ENCODE measurements at regions not wholly inside any gene's neighbourhood (a gene's known extent, or its start where the extent isn't known, plus 50 kb on each side); places are given as distances from the start of the nearest gene placed in this dataset.
A peak's percentile ranks its signal among the peaks of the same experiment; 100 is the strongest.
"Not testable (repeated sequence)": the region's sequence is repeated elsewhere in the genome, so short reads cannot be mapped to it uniquely, and the experiment has no call there.

DNA sequence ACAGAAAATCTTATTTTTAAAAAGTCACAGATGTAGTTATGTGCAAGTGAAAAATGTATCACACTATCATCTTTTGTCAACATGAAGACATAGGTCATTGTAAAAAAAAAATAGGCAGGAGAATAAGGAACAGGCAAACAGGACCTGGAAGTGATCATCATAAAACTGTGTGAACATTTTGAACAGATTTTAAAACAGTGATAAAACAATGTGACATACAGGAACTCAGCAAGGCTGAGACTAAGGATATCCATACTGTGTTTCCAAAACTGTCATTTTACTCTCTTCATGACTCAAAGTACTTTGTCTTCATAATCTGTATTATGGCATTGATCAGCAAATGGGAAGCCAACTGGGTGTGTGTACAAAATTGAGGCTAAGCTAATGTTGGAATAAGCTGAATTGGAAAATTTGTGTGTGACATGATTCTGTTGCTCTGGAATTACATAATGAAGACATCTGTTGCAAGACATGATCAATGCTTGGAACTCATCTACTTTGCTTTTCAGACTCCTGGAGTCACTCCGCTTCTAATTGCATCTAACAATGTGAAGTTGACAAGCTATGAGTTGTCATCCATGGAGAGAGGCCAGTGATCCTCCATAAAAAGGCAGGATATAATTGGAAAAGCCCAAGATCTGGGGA is 978.7 kb upstream of the NUDT12 start:
- DNase-seq (ENCODE audit: insufficient read length, low spot score) (no peak), FAIRE-seq (no peak)

DNA sequence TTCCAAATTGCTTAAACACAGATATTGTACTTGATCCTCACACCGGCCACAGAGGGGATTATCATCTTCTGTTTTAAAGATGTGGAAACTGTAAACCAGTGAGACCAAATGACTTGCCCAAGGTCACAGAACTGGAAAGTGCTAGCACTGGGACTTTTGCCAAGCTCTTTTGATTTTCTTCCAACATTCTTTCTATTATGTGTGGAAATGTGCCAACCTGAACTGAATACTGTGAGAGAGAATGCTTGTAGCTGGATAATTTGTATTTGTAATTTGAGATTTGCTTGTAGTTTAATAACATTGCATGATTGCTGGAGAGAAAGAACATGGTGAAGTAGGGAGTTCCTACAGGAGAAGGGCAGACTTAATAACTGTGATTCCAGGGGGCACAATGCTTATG is 977.9 kb upstream of the NUDT12 start:
- DNase-seq (ENCODE audit: insufficient read length, low spot score) = no peak
- no peak for FAIRE-seq

DNA sequence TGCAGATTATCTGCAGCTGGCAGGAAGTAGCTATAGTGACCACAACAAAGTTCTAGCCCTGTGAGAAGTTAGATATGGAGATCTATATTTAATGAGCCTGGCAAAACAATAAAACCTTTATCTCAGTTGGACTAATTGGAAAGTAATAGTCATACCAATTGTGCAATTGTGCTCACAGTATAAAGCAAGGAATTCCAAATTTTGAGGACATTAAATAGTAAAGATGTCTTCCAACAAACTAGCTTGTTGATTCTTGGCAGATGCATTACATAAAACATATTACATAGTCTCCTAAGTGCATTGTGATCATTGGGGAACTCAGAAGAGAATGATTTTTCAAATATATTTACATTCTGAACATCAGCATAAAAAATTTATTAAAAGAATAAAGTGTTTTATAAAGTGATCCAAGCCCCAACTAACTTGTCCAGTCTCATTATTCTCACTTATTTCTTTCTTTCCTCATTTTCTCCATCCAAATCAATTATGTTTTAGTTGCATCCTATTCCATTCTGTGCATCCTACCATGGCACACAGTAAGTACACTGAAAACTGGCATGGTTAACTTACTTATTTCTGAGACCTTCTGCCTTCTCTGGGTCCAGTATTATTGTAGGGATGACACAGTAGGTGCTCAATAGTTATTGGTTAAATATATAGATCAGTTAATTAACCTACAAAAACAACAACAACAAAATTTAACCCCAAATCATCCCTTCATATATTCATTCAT is 977.2 kb upstream of the NUDT12 start:
- FAIRE-seq = no peak

DNA sequence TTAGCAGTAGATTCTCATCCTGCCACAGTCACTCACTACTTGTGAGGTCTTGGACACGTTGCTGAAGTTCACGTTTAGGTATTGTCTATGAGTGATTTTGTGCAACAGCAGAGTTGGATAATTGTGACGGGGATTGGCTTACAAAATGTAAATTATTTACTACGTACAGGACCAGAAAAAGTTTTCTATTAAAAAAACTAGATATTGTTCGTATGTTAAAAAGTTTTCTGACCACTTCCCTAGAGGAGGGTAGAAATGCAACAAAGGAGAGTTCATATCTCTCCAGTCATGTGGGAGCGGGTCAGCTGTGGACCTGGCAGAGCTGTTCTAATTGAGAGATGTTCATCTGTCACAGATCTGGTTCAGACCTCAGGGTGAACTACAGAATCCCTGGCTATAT is 976.1 kb upstream of the NUDT12 start:
- DNase-seq (ENCODE audit: insufficient read length, low spot score) (no peak), FAIRE-seq (no peak)

More for the DNA sequence above, 977.2 kb upstream of the NUDT12 start:
- no peak for DNase-seq (ENCODE audit: insufficient read length, low spot score)

DNA sequence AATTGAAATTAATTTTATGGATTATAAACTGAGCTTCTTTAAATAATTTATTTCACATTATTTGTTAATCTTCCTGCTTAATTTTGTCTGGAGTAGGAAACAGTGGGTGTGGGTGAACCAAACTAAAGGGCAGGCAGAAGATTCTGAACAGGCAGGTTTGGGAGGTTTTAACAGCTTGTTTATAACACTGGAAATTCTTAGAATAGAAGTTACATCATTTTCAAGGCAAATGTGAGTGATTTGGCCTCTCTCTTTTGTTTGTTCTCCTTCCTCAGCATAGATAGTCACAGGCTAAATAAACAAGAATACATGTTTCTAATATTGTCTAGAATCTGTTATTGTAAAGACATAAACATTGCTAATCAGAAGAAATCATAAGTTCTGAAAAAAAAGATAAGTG is 970.9 kb upstream of the NUDT12 start:
- no peak for FAIRE-seq
- DNase-seq (ENCODE audit: insufficient read length, low spot score) = no peak

DNA sequence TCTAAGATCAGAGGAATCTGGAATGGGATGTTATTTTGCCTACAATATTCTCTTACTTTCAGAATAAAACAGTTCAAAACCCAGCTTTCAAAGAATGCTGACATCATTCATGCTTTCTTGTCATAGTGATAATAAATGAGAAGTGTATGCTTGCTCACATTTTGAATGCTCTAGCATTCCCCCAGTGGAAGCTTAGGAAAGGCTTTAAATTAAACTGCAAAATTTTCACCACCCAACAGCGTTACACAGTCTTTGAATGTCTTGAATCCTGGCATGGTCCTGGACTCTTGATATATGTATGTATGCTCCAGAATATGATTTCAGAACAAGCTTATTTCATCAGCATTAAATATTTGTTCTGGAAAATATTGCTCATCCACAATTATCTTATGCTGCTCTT is 964.3 kb upstream of the NUDT12 start:
- FAIRE-seq = no peak
- no peak for DNase-seq (ENCODE audit: insufficient read length, low spot score)

DNA sequence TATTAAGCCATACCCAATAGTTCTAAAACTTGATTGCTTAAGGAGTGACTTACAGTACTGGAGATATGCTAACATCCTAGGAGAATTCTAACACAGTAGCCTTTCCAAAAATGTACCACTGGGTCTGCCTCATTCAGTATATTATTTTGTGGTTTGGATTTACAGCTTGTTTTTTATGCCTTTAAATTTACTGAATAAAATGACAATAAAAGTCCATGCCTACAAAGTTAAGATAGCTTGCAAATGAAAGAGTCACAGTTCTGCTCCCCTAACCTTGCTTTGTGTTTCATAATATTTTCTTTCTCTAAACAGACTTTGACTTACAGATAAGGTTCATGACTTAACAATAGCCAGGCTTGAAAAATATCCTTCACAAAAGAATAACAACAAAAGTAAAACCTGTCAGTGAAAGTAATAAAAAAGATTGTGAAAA is 951.1 kb upstream of the NUDT12 start:
- FAIRE-seq (no peak), DNase-seq (ENCODE audit: insufficient read length, low spot score) (no peak)

DNA sequence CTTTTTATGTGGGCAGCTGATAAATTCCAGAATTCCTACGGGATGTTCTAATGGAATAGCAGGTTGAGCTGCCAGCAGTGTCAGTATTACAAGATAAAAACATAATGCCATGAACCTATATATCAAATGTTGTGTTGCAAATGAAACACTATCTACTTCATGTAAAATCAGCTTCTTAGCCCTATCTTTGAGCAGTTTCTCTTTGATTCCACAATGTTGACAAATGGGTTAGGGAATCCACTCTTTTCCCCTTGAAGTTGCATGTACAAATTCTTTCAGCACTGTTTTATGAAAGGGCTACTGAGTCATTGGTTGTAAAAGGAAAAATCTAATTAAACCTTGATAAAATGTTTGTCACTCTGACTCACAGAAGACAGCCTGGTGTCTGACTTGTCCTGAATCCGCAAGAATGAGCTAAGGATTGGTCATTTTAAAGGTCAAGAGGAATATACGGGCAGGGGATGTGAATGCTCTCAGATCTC is 950.6 kb upstream of the NUDT12 start:
- FAIRE-seq (no peak), DNase-seq (ENCODE audit: insufficient read length, low spot score) (peak; percentile 1)

DNA sequence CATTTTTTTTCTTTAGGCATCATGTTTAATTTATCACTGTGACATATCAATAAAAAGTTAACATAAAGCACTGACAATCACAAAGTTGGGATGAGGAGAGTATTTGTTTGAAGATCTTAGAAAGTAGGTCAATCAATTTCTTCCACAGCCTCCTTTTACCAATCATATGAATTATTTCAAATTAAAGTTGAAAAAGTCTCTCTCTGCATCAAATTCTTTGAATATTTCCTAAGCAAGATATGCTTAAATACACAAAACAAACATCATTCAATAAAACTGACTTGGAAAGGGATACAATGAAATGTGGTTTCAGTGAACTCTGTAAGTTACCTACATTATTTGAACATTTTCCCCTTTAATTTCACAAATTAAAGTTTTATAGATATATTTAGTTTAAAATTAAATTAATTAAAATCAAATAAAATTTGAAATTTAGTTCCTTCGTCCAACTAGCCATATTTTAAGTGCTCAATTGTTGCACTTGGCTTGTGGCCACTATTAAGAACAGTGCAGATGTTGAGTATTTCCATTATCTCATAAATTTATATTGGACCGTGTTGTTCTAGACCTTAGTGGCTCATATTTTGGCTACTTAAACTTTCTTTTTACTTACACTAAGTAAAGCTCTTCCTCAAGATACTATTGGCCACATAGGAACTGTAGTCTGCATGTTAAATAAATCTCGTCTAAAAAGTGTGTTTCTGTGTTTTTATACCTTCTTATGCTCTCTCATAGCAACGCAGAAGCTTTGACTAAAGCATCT is 949.7 kb upstream of the NUDT12 start:
- DNase-seq (ENCODE audit: insufficient read length, low spot score) (no peak), FAIRE-seq (no peak)

DNA sequence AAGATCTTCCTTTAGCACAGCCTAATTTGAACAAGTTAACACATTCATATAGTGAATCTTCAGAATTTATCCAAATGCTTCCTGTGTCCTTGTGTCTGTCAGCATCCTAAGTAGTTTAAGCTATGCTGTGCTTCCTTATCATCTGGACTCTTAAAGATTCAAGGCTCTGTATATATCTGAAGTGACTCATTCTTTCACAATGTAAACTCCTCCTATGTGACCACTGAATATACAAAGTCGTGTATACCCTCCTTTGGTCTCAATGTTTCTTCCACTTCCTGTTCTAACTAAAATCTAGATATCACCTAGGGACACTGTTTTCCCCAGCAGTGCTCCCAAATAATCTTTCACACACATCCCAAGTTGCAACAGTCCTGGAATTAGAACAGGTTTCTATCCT is 935.7 kb upstream of the NUDT12 start:
- FAIRE-seq = no peak
- no peak for DNase-seq (ENCODE audit: insufficient read length, low spot score)

DNA sequence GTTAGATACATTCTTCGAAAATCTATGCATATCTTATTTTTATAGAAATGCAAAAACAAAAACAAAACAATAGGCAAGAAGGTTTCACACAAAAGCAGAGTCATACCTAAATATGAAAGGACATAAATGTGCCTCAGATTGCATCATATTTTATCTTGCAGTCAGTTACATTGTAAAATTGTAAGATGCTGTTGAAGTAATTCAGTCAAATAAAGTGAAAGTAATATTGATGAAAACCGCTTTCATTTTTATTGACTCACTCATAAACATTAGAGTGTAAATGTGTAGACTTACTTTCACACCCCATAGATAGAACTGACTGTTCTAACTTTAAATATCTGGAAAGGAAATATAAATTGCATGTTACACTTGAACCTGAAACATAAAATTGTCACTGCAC is 931.5 kb upstream of the NUDT12 start:
- FAIRE-seq (no peak), DNase-seq (ENCODE audit: insufficient read length, low spot score) (no peak)

DNA sequence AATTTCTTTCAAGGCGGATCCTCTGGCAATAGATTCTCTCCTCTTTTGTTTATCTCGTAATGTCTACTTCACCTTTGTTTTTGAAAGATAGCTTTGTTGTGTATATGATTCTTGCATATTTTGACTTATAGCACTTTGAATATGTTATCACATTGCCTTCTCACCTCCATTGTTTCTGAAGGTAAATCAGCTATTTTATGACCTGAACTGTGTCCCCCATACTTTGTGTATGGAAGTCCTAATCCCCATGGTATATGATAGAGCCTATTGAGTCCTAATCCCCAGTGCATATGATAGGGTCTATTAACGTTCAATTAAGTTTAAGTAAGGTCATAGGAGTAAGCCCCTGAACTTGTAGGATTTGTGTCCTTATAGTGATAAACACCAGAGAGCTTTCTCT is 910.2 kb upstream of the NUDT12 start:
- FAIRE-seq = no peak

DNA sequence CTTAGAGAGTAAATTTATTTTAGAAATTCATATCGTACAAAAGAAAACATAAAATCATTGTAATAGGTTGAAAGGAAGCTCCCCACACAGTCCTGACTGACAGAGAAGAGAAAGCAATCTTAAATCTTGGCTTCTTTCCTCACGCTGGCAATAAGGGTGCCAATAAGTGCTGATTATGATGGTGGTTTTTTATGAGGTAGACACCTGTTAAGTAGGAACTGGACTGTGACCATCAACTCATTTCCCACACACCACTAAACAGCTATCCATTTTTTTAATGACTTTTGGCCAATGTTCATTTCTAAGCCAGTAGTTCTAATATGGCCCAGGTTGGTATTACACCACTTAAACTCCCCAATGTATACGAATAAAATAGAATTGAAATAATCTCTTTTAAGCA is 893.5 kb upstream of the NUDT12 start:
- DNase-seq (ENCODE audit: insufficient read length, low spot score) (no peak), FAIRE-seq (no peak)

More for the DNA sequence above, 910.2 kb upstream of the NUDT12 start:
- no peak for DNase-seq (ENCODE audit: insufficient read length, low spot score)

DNA sequence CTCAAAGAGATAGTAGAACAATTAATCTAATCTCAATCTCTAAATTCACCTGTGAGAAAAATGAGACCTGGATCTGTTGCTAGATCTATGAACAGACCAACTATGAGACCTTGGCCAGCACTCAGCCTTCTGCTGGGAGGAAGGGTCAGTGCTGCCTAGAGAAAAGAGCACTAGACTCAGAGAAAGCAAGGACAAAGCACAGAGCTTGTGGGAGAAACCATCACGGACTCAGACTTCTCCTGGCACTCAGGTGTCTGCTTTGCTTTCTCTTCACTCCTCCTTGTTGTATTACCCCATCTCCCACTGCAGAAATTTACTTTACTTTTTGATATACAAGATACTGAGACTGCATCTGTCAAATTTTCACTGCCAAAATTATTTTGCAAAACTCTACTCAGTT is 890.0 kb upstream of the NUDT12 start:
- DNase-seq (ENCODE audit: insufficient read length, low spot score) (no peak), FAIRE-seq (no peak)

DNA sequence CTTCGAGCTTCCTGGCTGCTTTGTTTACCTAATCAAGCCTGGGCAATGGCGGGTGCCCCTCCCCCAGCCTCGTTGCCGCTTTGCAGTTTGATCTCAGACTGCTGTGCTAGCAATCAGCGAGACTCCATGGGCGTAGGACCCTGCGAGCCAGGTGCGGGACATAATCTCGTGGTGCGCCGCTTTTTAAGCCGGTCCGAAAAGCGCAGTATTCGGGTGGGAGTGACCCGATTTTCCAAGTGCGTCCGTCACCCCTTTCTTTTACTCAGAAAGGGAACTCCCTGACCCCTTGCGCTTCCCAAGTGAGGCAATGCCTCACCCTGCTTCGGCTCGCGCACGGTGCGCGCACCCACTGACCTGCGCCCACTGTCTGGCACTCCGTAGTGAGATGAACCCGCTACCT is 889.3 kb upstream of the NUDT12 start:
- FAIRE-seq; DNase-seq (ENCODE audit: insufficient read length, low spot score): not testable (repeated sequence)

DNA sequence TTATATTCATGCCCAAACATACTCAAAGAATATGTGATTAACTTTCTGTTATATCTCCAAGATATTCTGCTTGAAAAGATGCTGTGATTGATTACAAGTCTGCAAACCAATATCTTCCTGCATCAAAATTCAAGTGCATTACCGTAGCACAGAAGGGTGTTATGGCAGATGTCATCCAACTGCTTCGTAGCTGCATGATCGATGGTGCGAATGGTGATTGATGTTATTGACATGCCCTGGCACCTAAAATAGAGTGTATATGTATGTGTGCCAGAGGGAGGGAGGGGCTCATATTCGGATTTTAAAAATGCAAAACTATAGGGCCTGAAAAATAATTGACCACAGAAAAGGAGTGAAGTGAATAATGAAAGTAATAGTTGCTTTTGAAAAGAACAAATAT is 882.1 kb upstream of the NUDT12 start:
- DNase-seq (ENCODE audit: insufficient read length, low spot score) (no peak), FAIRE-seq (no peak)

DNA sequence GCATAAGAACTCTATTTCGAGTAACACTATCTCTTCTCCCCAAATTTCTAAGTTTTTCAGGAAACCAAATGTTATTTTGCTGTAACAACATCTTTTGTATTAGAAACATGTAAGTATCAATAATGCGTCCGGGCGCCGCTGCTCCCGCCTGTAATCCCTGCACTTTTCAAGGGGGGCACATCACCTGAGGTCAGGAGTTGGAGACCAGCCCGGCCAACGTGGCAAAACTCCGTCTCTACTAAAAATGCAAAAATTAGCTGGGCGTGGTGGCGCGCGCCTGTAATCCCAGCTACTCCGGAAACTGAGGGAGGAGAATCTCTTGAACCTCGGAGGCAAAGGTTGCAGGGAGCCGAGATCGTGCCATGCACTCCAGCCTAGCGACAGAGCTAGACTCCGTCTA is 881.1 kb upstream of the NUDT12 start:
- FAIRE-seq (no peak), DNase-seq (ENCODE audit: insufficient read length, low spot score) (no peak)

DNA sequence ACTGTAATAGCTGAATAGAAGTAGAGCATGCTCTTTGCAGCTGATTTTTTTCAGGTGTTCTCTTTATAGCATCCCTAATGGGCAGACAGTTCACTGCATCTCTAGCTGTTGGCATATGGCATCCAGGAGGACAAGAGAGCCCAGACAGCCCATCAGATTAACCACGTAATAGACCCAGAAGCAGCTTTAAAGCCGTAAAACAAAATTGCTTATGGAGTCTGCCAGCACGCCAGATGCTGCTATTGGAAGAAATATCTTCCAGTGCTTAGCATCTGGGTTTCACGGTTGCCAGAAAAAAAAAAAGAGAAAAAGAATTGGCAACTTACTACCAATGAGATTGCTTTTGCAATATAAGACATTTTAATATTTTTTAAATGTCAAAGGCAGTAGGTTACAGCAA is 869.4 kb upstream of the NUDT12 start:
- DNase-seq (ENCODE audit: insufficient read length, low spot score) (no peak), FAIRE-seq (no peak)

DNA sequence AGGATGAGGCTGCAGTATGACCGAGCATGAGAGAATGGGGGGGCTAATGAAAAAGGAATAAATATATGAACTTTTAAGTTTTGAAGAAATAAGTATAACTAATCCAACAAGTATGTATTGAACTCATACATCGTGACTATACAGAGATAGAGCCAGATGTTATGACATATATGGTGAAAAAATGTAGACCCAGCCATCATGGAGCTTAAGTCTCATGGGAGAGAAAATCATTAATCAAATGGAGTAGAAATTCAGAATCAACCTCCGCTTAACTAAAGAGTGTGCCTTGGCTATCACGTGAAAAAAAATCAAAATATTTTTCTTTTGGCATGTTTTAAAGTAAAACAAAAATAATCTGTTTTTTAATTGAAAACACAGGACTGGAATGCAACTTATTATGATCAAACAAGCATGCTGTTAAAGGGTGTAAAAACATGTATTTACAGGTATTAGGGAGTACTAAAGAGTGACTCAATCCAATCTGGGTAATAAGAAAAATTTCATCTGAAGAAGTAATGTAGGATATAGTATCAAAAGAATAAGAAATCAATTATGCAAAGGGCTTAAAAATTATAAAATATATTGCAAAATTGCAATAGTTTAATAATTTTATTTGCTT is 868.5 kb upstream of the NUDT12 start:
- FAIRE-seq = no peak
- no peak for DNase-seq (ENCODE audit: insufficient read length, low spot score)

DNA sequence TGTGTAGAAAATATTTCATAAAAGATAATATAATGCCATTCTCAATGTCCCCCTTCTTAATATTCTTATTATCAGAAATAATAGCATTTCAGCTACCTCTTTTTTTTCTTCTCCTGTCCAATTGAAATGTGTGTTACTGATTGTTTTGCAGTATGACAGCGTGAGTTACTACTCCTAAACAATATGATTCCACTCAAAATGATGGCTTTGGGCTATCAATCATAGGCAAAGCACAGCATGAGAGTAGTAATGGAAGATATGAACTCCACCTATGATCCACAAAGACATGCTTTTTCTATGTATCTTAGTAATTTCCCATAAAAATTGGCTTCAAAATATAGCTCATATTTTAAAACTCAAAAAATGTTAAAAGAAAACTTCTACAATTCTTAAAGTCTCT is 867.3 kb upstream of the NUDT12 start:
- no peak for DNase-seq (ENCODE audit: insufficient read length, low spot score)
- no peak for FAIRE-seq

DNA sequence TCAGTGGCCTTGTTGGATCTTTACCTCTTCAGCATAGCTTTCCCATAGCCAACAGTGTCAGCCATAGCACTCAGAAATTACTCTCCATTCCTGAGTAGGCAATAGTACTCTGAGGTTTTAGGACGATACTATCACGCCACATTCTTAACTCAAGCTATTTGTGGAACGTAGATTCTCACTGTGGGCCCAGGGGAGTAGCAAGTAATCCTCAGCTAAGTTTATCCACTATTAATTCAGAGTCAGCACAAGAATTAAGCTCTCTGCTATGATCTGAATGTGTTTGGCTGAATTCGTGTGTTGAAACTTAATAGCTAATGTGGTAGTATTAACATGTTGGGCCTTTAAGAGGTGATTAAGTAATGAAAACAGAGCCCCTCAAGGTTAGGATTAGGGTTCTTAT is 858.8 kb upstream of the NUDT12 start:
- no peak for DNase-seq (ENCODE audit: insufficient read length, low spot score)
- FAIRE-seq = no peak
